Breast epithelium (tissue), 4 donors: ENCODE measurements at regions not wholly inside any gene's neighbourhood (a gene's known extent, or its start where the extent isn't known, plus 50 kb on each side); places are given as distances from the start of the nearest gene placed in this dataset.

Experiments used
- DNase-seq, 2 donors: peaks; one replicate each; pipeline ENCODE4 v3.0.0-alpha.2; 2019; ENCODE audit warnings: low spot score in 2 of 2
- H3K27ac ChIP-seq, 2 donors: fragments of 200-600 bp; sonication (generic) in 1 of 2; one replicate each; pipeline ENCODE4 v1.5.1; 2016 to 2019; ENCODE audit warnings: mild to moderate bottlenecking in 1 of 2
- H3K27me3 ChIP-seq, 2 donors: fragments of 200-600 bp; sonication (generic) in 1 of 2; one replicate each; pipeline versions ENCODE4 v1.5.1 to v1.6.0; 2017 to 2019; ENCODE audit warnings: control low read depth in 1 of 2, mild to moderate bottlenecking in 1 of 2
- H3K36me3 ChIP-seq: fragments of 200-600 bp; one replicate; pipeline ENCODE4 v1.5.1; 2019
- H3K4me1 ChIP-seq, 2 donors: fragments of 200-600 bp; sonication (generic); one replicate each; pipeline ENCODE4 v1.5.1; 2016 to 2019; ENCODE audit warnings: control low read depth in 1 of 2
- H3K4me3 ChIP-seq, 3 donors: fragments of 200-600 bp; sonication (generic); 1 replicate in 2 of 3; 2 replicates in 1 of 3; pipeline ENCODE4 v1.5.1; 2016 to 2019; ENCODE audit warnings: mild to moderate bottlenecking in 3 of 3, moderate library complexity in 2 of 3
- H3K9me3 ChIP-seq, 2 donors: fragments of 200-600 bp; sonication (generic) in 1 of 2; one replicate each; pipeline ENCODE4 v1.5.1; 2016 to 2019; ENCODE audit warnings: control low read depth in 1 of 2
- POLR2A ChIP-seq: fragments of 450-650 bp; IDR thresholded peaks from one replicate; pipeline ENCODE4 v1.6.1; 2016; ENCODE audit warnings: antibody characterized with exemption, mild to moderate bottlenecking, moderate library complexity
- POLR2AphosphoS5 ChIP-seq, 3 donors: sonication (generic); formaldehyde crosslinking; IDR thresholded peaks; one replicate each; pipeline ENCODE4 v1.6.1; 2017; ENCODE audit warnings: antibody characterized with exemption in 3 of 3
- intact Hi-C: fragments of 100-400 bp; cut with DNase I; formaldehyde crosslinking; loops from one replicate; pipeline ENCODE4 v1.15.1; 2023; ENCODE audit warnings: low total_unique reads
- TF ChIP-seq, protein P1 (sequence below), 3 donors: fragments of 450-650 bp; IDR thresholded peaks; one replicate each; pipeline ENCODE4 v1.5.1; 2016 to 2017; ENCODE audit warnings: antibody characterized with exemption in 3 of 3, mild to moderate bottlenecking in 3 of 3, moderate library complexity in 3 of 3

DNA sequence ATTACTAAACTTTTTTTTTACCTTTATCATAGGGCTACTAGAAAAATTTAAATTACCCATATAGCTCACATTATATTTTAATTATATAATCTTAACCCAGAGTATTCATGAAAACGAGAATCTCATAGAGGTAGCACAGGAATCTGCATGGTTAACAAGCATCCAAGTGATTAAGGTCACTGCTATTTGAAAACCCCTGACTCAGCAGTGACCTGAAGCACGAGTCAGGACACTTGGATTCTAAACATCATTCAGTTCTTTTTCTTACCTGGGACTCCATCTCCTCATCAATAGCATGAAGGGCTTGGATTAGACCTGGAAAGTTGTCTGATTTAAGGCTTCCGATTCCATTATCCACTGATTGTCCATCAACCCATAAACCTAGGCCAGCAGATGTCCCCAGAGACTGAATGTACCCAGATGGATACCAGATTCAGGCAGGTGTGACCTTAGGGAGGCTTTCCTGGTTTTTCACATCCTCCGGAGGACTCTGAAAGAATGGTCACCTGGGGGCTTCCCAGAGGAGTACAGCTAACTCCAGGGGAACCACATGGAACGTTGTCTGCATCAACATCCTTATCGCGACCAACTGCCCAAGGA lies 174.3 kb downstream of the SETD4 start:
- TF ChIP-seq POLR2A = no peak
- no peak for TF ChIP-seq POLR2AphosphoS5 (IDR thresholded peaks at IDR 0.05)
- TF ChIP-seq, protein P1, sequence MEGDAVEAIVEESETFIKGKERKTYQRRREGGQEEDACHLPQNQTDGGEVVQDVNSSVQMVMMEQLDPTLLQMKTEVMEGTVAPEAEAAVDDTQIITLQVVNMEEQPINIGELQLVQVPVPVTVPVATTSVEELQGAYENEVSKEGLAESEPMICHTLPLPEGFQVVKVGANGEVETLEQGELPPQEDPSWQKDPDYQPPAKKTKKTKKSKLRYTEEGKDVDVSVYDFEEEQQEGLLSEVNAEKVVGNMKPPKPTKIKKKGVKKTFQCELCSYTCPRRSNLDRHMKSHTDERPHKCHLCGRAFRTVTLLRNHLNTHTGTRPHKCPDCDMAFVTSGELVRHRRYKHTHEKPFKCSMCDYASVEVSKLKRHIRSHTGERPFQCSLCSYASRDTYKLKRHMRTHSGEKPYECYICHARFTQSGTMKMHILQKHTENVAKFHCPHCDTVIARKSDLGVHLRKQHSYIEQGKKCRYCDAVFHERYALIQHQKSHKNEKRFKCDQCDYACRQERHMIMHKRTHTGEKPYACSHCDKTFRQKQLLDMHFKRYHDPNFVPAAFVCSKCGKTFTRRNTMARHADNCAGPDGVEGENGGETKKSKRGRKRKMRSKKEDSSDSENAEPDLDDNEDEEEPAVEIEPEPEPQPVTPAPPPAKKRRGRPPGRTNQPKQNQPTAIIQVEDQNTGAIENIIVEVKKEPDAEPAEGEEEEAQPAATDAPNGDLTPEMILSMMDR (IDR thresholded peaks at IDR 0.05) = no peak
- no peaks in the 10 kb centered on the region for H3K4me1 ChIP-seq
- no peak overlapping the region for H3K4me3 ChIP-seq
- no peak for DNase-seq
- H3K27ac ChIP-seq = no peak overlapping the region
- no peaks in the 10 kb centered on the region for H3K36me3 ChIP-seq
- H3K27me3 ChIP-seq = peaks cover 0 to 4% of the 10 kb centered on the region in 2 donors
- no peaks in the 10 kb centered on the region for H3K9me3 ChIP-seq
- intact Hi-C loops = no loop called here

DNA sequence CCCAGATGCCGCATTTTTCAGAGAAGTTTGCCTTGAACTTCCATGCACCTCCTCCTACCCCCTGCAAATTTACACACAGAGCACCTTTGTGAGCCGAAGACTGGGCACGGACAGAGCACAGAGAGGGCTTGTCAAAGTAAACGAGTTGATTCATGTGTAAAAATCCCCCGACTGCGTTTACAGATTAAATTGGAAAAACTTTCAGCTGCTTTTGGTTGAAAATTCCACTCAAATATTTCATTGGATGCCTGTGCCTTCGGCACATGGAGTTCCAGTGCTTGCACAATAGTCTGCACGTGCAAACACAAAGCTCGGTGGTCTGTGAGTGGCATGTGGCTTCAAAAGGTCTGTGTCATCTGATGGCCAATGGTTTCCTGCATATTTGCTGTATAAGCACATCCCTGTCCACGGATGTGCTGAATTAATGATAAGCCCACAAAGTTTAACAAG lies 177.5 kb downstream of the SETD4 start:
- TF ChIP-seq, protein P1 (IDR thresholded peaks at IDR 0.05) = no peak
- TF ChIP-seq POLR2AphosphoS5 (IDR thresholded peaks at IDR 0.05) (peak in 2 of 3 donors; percentile 33 to 47), POLR2A (no peak)
- Histone ChIP-seq H3K27me3 (peaks cover 0 to 4% of the 10 kb centered on the region in 2 donors), H3K36me3 (no peaks in the 10 kb centered on the region), H3K27ac (peak overlapping the region; percentile 17 to 32), H3K9me3 (no peaks in the 10 kb centered on the region), H3K4me3 (no peak overlapping the region), H3K4me1 (no peaks in the 10 kb centered on the region)
- DNase-seq = peak in 1 of 2 donors; percentile 57
- intact Hi-C loops = no loop called here

DNA sequence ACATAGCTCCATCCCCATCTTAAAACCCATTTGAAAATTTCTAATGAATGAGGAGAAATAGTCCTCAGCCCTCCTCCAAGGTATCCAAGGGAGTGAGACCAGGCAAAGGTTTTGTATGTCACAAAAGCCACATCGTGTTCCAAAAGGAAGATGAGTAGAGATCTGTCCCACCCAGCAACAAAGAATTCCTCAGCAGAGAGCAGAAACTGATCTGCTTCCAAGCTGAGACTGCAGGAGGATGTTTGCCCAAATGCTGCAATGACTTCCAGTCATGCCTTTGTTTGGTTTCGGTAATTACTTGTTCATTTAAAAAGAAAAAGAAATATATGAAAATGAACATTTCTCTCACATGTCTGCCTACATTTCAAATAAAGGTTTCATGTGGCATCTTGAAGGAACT lies 186.9 kb downstream of the SETD4 start:
- TF ChIP-seq POLR2A (no peak), POLR2AphosphoS5 (IDR thresholded peaks at IDR 0.05) (no peak)
- TF ChIP-seq, protein P1 (IDR thresholded peaks at IDR 0.05) = no peak
- Histone ChIP-seq H3K4me1 (no peaks in the 10 kb centered on the region), H3K4me3 (peak overlapping the region in 2 of 3 donors; percentile 3 to 48), H3K27ac (peak overlapping the region in 1 of 2 donors; percentile 53), H3K36me3 (no peaks in the 10 kb centered on the region), H3K9me3 (no peaks in the 10 kb centered on the region), H3K27me3 (no peaks in the 10 kb centered on the region)
- intact Hi-C loops = no loop called here
- no peak for DNase-seq

DNA sequence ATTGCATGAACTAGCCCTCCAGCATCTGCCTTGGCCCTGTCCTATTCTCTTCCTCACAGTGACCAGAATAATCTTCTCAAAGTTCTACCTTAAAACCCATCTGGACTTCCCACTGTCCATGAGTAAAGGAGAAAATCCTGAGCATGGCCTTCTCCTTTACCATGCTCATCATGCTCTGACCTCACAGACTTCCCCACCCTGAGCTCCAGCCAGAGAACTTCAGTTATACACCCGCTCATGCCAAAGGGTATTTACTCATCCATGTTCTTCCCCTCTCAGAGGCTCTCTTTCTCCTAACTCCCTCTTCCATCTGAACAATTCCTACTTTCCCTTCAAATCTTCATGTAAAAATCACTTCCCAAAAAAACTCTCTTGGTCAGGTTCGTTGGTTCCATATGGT lies 188.4 kb downstream of the SETD4 start:
- Histone ChIP-seq H3K4me1 (no peaks in the 10 kb centered on the region), H3K9me3 (no peaks in the 10 kb centered on the region), H3K27ac (no peak overlapping the region), H3K36me3 (no peaks in the 10 kb centered on the region), H3K27me3 (no peaks in the 10 kb centered on the region), H3K4me3 (no peak overlapping the region)
- DNase-seq = no peak
- TF ChIP-seq, protein P1 (IDR thresholded peaks at IDR 0.05) = no peak
- TF ChIP-seq POLR2A (no peak), POLR2AphosphoS5 (IDR thresholded peaks at IDR 0.05) (no peak)
- intact Hi-C loops = no loop called here

DNA sequence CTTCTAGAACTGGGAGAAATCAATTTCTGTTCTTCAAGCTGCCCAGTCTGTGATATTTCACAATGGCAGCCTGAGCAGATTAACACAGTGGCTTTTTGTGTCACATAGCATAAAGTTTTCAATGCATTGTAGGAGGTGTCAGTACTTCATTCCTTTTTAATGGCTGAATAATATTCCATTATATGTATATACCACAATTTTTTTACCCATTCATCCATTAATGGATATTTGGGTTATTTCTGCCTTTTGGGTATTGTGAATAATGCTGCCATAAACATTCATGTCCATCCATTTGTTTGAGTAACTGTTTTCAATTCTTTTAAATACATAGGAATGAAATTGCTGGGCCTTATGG lies 191.5 kb downstream of the SETD4 start:
- TF ChIP-seq POLR2AphosphoS5 (IDR thresholded peaks at IDR 0.05) (no peak), POLR2A (no peak)
- TF ChIP-seq, protein P1 (IDR thresholded peaks at IDR 0.05) = no peak

More for the DNA sequence above, 191.5 kb downstream of the SETD4 start:
- Histone ChIP-seq H3K27ac (peak overlapping the region in 1 of 2 donors; percentile 40), H3K4me1 (no peaks in the 10 kb centered on the region), H3K9me3 (no peaks in the 10 kb centered on the region), H3K27me3 (no peaks in the 10 kb centered on the region), H3K36me3 (no peaks in the 10 kb centered on the region), H3K4me3 (no peak overlapping the region)
- intact Hi-C loops = no loop called here
- no peak for DNase-seq
